ENCODE measurements at regions not wholly inside any gene's neighbourhood (a gene's known extent, or its start where the extent isn't known, plus 50 kb on each side); places are given as distances from the start of the nearest gene placed in this dataset.
"Not testable (repeated sequence)": the region's sequence is repeated elsewhere in the genome, so short reads cannot be mapped to it uniquely, and the experiment has no call there.

GRCh38 chr6:160871320-160871719 is 120.2 kb upstream of the MAP3K4 start:
- no peaks in the 10 kb centered on the region for H3K4me1 Mint-ChIP-seq
- no peaks in the 10 kb centered on the region for H3K36me3 Mint-ChIP-seq
- H3K4me3 Mint-ChIP-seq = no peak overlapping the region
- no peaks in the 10 kb centered on the region for H3K27me3 Mint-ChIP-seq (ENCODE audit: low read depth in 3 of 3)
- no peak overlapping the region for H3K27ac Mint-ChIP-seq
- H3K9me3 Mint-ChIP-seq = peaks cover 0 to 6% (median 0%) of the 10 kb centered on the region in 6 donors
- no peak for DNase-seq

DNA sequence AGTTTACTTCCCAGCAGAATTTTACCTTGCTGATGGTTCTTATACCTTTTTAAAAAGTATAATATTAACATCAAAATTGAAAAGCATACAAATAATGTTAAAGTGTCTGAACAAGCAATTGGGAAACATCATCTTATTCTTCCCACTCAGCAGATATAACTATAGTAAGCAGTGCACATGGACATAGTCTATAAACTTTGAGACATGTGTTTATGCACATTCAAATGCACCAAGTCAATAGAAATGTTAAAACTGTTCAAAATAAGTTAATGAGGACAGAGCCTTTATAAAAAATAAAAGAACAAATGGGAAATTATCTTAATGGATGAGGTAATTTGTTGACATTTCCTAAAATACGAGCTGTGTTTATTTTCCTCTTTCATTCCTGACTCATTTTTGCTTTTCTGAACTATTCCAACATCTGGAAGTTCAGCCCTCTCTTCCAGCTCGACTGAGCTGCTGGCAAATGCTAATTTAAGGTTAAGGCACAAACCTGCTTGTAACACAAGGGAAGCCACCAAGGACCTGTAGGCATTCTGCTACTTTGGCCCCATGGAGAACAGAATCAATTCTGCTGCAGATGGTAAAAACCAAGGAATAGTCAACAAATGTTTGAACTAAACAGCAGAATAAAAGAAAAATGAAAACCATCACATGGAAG is 110.3 kb upstream of the MAP3K4 start:
- H3K9me3 Mint-ChIP-seq = peaks cover 0 to 3% (median 0%) of the 10 kb centered on the region in 6 donors
- no peak for DNase-seq
- H3K4me3 Mint-ChIP-seq = no peak overlapping the region
- H3K27me3 Mint-ChIP-seq (ENCODE audit: low read depth in 3 of 3) = peaks cover 0 to 9% (median 5%) of the 10 kb centered on the region in 3 donors
- no peaks in the 10 kb centered on the region for H3K36me3 Mint-ChIP-seq
- no peak overlapping the region for H3K27ac Mint-ChIP-seq
- no peaks in the 10 kb centered on the region for H3K4me1 Mint-ChIP-seq

- no peak for DNase-seq
- no peaks in the 10 kb centered on the region for H3K36me3 Mint-ChIP-seq
- H3K4me1 Mint-ChIP-seq = no peaks in the 10 kb centered on the region
- H3K4me3 Mint-ChIP-seq = no peak overlapping the region
- peaks cover 2 to 7% (median 4%) of the 10 kb centered on the region in 3 donors for H3K27me3 Mint-ChIP-seq (ENCODE audit: low read depth in 3 of 3)
- H3K27ac Mint-ChIP-seq = no peak overlapping the region
- H3K9me3 Mint-ChIP-seq = peaks cover 0 to 3% (median 0%) of the 10 kb centered on the region in 6 donors
These were observed 109.6 kb upstream of the MAP3K4 start for GRCh38 chr6:160882006-160882405.

DNA sequence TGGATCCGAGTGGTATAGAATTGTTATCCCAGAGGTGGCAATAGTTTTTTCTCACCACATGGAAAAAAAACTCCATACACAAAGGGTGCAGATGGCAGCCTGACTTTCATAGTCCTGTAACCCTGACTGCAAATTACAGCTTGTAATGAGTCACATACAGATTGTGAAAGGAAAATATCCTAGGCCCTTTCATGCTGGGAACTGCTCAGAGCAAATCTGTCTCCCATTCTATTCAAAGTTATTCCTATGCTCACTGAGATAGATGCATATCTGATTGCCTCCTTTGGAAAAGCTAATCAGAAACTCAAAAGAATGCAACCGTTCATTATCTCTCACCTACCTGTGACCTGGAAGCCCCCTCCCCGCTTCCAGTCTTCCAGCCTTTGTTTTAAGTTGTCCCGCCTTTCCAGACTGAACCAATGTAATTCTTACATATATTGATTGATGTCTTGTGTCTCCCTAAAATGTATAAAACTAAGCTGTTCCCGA is 108.7 kb upstream of the MAP3K4 start:
- DNase-seq = no peak

DNA sequence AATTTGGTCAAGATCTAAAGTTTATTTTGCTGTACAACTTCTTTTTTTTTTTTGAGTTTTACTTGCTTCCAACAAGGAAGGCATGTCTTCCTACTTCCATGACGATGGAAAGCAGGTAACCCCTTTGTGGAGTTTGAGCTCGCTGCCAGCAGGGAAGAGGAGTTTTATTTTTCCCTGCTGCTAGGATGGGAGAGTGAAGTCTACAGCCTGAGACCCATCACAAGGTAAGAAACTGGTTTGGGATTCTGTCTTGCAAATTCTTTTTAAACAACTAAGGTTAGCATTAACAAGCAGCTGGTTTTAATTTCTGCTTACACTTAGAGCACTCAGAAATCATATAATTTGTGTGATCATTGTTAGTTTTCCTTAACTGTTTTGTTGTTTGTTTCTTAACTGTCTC is 108.0 kb upstream of the MAP3K4 start:
- H3K36me3 Mint-ChIP-seq = no peaks in the 10 kb centered on the region
- no peaks in the 10 kb centered on the region for H3K4me1 Mint-ChIP-seq
- H3K4me3 Mint-ChIP-seq = no peak overlapping the region
- DNase-seq = no peak
- H3K9me3 Mint-ChIP-seq = peaks cover 0 to 3% (median 0%) of the 10 kb centered on the region in 6 donors
- H3K27me3 Mint-ChIP-seq (ENCODE audit: low read depth in 3 of 3) = peaks cover 2 to 7% (median 4%) of the 10 kb centered on the region in 3 donors
- H3K27ac Mint-ChIP-seq = no peak overlapping the region

More for the DNA sequence above, 108.7 kb upstream of the MAP3K4 start:
- H3K9me3 Mint-ChIP-seq = peaks cover 0 to 3% (median 0%) of the 10 kb centered on the region in 6 donors
- no peak overlapping the region for H3K27ac Mint-ChIP-seq
- H3K36me3 Mint-ChIP-seq = no peaks in the 10 kb centered on the region
- H3K27me3 Mint-ChIP-seq (ENCODE audit: low read depth in 3 of 3) = peaks cover 2 to 7% (median 4%) of the 10 kb centered on the region in 3 donors
- no peaks in the 10 kb centered on the region for H3K4me1 Mint-ChIP-seq
- no peak overlapping the region for H3K4me3 Mint-ChIP-seq

- H3K4me1 Mint-ChIP-seq = no peaks in the 10 kb centered on the region
- no peak overlapping the region for H3K4me3 Mint-ChIP-seq
- peaks cover 2 to 7% (median 4%) of the 10 kb centered on the region in 3 donors for H3K27me3 Mint-ChIP-seq (ENCODE audit: low read depth in 3 of 3)
- H3K27ac Mint-ChIP-seq = no peak overlapping the region
- DNase-seq = no peak
- peaks cover 0 to 3% (median 0%) of the 10 kb centered on the region in 6 donors for H3K9me3 Mint-ChIP-seq
- no peaks in the 10 kb centered on the region for H3K36me3 Mint-ChIP-seq
These were observed 107.6 kb upstream of the MAP3K4 start for GRCh38 chr6:160883999-160884398.

GRCh38 chr6:160889148-160889547 is 102.4 kb upstream of the MAP3K4 start:
- not testable (repeated sequence) for H3K9me3 Mint-ChIP-seq, H3K27ac Mint-ChIP-seq, DNase-seq, H3K36me3 Mint-ChIP-seq, H3K4me1 Mint-ChIP-seq, H3K4me3 Mint-ChIP-seq
- peaks cover 2 to 16% (median 8%) of the 10 kb centered on the region in 3 donors for H3K27me3 Mint-ChIP-seq (ENCODE audit: low read depth in 3 of 3)

- no peaks in the 10 kb centered on the region for H3K9me3 Mint-ChIP-seq
- peaks cover 0 to 17% (median 3%) of the 10 kb centered on the region in 3 donors for H3K27me3 Mint-ChIP-seq (ENCODE audit: low read depth in 3 of 3)
- no peaks in the 10 kb centered on the region for H3K36me3 Mint-ChIP-seq
- H3K4me1 Mint-ChIP-seq = no peaks in the 10 kb centered on the region
- no peak overlapping the region for H3K27ac Mint-ChIP-seq
- DNase-seq = no peak
- no peak overlapping the region for H3K4me3 Mint-ChIP-seq
These were observed 99.9 kb upstream of the MAP3K4 start for GRCh38 chr6:160891690-160892089.

GRCh38 chr6:160895562-160895961 is 96.0 kb upstream of the MAP3K4 start:
- no peaks in the 10 kb centered on the region for H3K36me3 Mint-ChIP-seq
- H3K27ac Mint-ChIP-seq = no peak overlapping the region
- H3K4me1 Mint-ChIP-seq = no peaks in the 10 kb centered on the region
- DNase-seq = no peak
- no peak overlapping the region for H3K4me3 Mint-ChIP-seq
- H3K27me3 Mint-ChIP-seq (ENCODE audit: low read depth in 3 of 3) = peaks cover 0 to 17% (median 3%) of the 10 kb centered on the region in 3 donors
- H3K9me3 Mint-ChIP-seq = no peaks in the 10 kb centered on the region

- Mint-ChIP-seq H3K9me3 (peaks cover 0 to 3% (median 0%) of the 10 kb centered on the region in 6 donors), H3K4me1 (no peaks in the 10 kb centered on the region), H3K27me3 (ENCODE audit: low read depth in 3 of 3) (peaks cover 0 to 6% (median 2%) of the 10 kb centered on the region in 3 donors), H3K36me3 (no peaks in the 10 kb centered on the region), H3K4me3 (no peak overlapping the region), H3K27ac (no peak overlapping the region)
- DNase-seq = no peak
These were observed 91.7 kb upstream of the MAP3K4 start for GRCh38 chr6:160899671-160900430.

DNA sequence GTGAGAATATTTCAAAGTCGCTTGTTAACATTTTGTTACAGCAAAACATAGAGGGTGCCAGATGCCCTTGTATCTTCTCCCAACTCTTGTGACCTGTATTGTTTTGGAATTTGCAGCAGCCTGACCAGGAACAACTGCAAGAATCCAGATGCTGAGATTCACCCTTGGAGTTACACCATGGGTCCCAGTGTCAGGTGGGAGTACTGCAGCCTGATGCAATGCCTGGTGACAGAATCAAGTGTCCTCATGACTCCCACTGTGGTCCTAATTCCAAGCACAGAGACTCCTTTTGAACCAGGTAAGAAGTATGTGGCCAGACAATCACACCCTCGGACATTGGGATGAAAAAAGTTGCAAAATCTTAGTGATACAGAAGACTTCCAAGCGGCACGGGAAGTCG is 79.6 kb upstream of the MAP3K4 start:
- DNase-seq = no peak
- peaks cover 0 to 2% (median 0%) of the 10 kb centered on the region in 6 donors for H3K9me3 Mint-ChIP-seq
- H3K36me3 Mint-ChIP-seq = no peaks in the 10 kb centered on the region
- H3K27me3 Mint-ChIP-seq (ENCODE audit: low read depth in 3 of 3) = peaks cover 0 to 7% (median 6%) of the 10 kb centered on the region in 3 donors
- no peaks in the 10 kb centered on the region for H3K4me1 Mint-ChIP-seq
- no peak overlapping the region for H3K27ac Mint-ChIP-seq
- no peak overlapping the region for H3K4me3 Mint-ChIP-seq

GRCh38 chr6:160912411-160912810 is 79.2 kb upstream of the MAP3K4 start:
- H3K4me3 Mint-ChIP-seq = no peak overlapping the region
- H3K27me3 Mint-ChIP-seq (ENCODE audit: low read depth in 3 of 3) = peaks cover 0 to 6% (median 5%) of the 10 kb centered on the region in 3 donors
- H3K36me3 Mint-ChIP-seq = no peaks in the 10 kb centered on the region
- H3K9me3 Mint-ChIP-seq = peaks cover 0 to 2% (median 0%) of the 10 kb centered on the region in 6 donors
- no peak overlapping the region for H3K27ac Mint-ChIP-seq
- no peaks in the 10 kb centered on the region for H3K4me1 Mint-ChIP-seq
- DNase-seq = no peak

DNA sequence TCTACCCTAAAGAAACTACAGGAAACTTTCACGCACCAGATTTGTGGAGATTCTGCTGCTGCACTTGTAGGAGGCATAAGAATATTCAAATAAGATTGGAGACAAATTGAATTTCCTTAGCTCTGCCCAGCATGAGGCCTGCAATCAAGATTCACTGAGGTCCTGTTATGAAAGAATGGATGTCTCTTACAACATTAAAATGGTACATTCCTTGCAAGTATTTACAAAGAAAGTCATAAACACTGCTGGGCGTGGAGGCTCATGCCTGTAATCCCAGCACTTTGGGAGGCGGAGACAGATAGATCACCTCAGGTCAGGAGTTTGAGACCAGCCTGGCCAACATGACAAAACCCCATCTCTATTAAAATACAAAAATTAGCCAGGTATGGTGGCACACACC is 74.0 kb upstream of the MAP3K4 start:
- Mint-ChIP-seq H3K9me3 (no peaks in the 10 kb centered on the region), H3K27ac (no peak overlapping the region), H3K4me3 (no peak overlapping the region), H3K4me1 (no peaks in the 10 kb centered on the region), H3K27me3 (ENCODE audit: low read depth in 3 of 3) (peaks cover 1 to 8% (median 5%) of the 10 kb centered on the region in 3 donors), H3K36me3 (no peaks in the 10 kb centered on the region)
- no peak for DNase-seq

GRCh38 chr6:160919723-160920440 is 71.7 kb upstream of the MAP3K4 start:
- DNase-seq = no peak
- Mint-ChIP-seq H3K36me3 (no peaks in the 10 kb centered on the region), H3K9me3 (no peaks in the 10 kb centered on the region), H3K4me1 (no peaks in the 10 kb centered on the region), H3K27ac (no peak overlapping the region), H3K27me3 (ENCODE audit: low read depth in 3 of 3) (peaks cover 1 to 8% (median 5%) of the 10 kb centered on the region in 3 donors), H3K4me3 (no peak overlapping the region)
